T-helper 2 cell (primary cell): ENCODE measurements at regions not wholly inside any gene's neighbourhood (a gene's known extent, or its start where the extent isn't known, plus 50 kb on each side); places are given as distances from the start of the nearest gene placed in this dataset.

Experiments
- DNase-seq, 5 experiments: peaks; one replicate each; pipeline versions ENCODE4 v3.0.0 to v3.0.0-alpha.2; 2012 to 2022

DNA sequence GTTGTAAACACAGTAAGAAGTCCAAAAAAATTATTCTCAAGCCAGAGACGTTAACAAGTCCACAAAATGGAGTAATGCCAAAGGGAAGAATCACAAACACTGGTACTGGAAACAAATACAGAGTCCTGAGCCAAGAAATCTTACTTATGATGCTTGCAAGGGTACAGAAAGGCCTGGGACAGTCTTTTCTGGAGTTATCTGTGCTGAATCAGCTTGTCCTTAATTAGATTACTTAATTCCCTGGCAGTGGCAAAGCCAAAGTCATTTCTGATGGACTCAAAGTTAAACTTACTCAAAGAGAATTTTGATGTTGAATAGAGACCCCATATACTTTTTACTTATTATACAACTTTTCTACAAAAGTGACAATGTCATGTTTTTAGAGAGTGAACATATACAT is 610.5 kb upstream of the ITGA1 start:
- DNase-seq, result no peak

DNA sequence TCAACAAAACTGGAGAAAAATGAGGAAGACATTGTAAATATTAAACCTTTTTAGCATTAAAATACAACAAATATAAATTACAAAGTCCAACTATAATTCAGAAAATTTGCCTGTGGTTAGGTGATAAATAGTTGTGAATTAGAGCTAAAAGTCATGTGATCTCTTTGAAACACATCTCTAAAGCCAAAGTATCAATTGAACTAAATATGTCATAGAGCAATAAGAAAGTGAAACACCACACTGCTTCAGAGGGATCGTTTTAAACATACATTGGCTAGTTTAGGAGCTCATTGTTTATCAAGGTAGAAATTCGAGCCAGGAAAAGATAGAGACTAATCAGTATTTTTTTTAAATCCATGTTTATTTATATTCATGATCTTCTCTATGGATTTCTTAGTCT is 606.3 kb upstream of the ITGA1 start:
- no peak for DNase-seq

DNA sequence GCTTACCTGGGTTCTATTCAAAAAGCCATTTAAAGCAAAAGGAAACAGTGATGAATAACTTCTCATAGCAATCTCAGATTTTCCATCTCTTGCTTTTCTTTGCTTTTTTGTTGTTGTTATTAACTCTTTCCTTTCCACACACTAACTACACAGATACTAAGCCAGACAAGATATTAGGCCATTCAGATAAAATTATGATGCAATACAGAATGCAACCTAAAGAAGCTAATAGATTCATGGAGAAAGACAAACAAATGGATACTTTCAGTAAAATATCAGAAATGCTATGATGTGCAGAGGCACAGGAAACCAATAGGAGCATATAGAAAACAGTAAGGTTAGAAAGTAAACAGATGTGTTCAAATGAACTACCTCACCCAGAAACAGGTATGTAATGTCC is 597.0 kb upstream of the ITGA1 start:
- DNase-seq, result no peak

DNA sequence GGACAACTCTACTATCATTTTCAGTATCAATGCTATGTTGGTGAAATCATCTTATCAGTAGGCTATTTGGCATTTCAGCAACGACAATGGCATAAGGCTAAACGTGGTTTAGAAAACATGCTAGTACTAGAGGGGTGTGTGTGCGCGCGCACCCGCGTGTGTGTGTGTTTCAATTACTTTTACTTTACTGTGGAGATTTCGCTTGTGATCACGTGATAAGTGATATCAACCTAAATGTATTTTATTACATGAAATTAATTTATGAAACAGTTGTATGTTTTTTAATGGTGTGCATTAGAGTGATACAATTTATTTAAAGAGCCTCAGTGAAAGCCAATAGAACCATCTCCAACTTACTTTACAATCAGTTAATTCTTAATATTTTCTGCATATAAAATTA is 587.9 kb upstream of the ITGA1 start:
- DNase-seq, result no peak

DNA sequence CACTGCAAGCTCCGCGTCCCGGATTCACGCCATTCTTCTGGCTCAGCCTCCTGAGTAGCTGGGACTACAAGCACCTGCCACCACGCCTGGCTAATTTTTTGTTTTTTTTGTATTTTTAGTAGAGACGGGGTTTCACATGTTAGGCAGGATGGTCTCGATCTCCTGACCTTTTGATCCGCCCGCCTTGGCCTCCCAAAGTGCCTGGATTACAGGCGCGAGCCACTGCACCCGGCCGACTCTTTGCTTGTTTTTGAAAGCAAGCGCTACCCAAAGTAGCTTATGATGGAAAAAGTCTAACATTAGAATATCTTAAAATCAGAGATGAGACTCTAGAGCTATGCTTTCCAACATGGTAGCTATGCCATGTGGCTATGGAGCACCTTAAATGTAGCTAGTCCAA is 585.5 kb upstream of the ITGA1 start:
- no peak for DNase-seq

DNA sequence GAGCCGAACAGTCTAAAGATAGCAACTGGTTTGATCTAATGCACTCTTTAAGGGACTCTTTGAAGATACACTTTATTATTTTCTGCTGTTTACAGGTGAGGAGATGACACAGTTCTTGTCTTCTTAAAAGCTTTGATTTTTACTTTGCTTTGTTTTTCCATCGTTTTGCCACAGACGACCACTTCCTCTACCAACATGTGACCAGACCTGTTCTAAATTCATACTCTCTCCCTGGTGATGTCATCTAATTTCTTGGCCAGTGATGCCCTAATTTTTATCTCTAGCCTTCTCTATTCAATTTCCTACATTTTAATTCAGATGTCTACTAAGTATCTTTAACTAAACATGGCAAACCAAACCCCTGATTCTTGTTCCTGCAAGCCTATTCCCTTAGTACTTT is 583.4 kb upstream of the ITGA1 start:
- DNase-seq, result no peak
